GM18870 (cell line): ENCODE measurements at regions not wholly inside any gene's neighbourhood (a gene's known extent, or its start where the extent isn't known, plus 50 kb on each side); places are given as distances from the start of the nearest gene placed in this dataset.
"Not testable (repeated sequence)": the region's sequence is repeated elsewhere in the genome, so short reads cannot be mapped to it uniquely, and the experiment has no call there.

Experiments
- ATAC-seq: cut with Tn5 transposase; IDR thresholded peaks from one replicate; pipeline ENCODE4 v1.9.1; 2021; ENCODE audit warnings: moderate library complexity; ENCODE audit not compliant: unreplicated experiment

GRCh38 chr17:5896215-5896614 lies 174.0 kb upstream of the WSCD1 start:
- no peak for ATAC-seq

- ATAC-seq = no peak
Measured at GRCh38 chr17:5897275-5897911, 172.8 kb upstream of the WSCD1 start.

- not testable (repeated sequence) for ATAC-seq
Measured at GRCh38 chr17:5897981-5898380, 172.2 kb upstream of the WSCD1 start.

GRCh38 chr17:5898406-5898805 lies 171.8 kb upstream of the WSCD1 start:
- ATAC-seq = no peak

GRCh38 chr17:5899496-5900195 lies 170.5 kb upstream of the WSCD1 start:
- no peak for ATAC-seq

GRCh38 chr17:5901731-5902130 lies 168.4 kb upstream of the WSCD1 start:
- ATAC-seq = no peak

GRCh38 chr17:5902181-5903140 lies 167.7 kb upstream of the WSCD1 start:
- no peak for ATAC-seq

- no peak for ATAC-seq
Measured at GRCh38 chr17:5911919-5912318, 158.3 kb upstream of the WSCD1 start.

GRCh38 chr17:5913032-5913531 lies 157.1 kb upstream of the WSCD1 start:
- no peak for ATAC-seq

GRCh38 chr17:5913641-5914040 lies 156.5 kb upstream of the WSCD1 start:
- ATAC-seq = no peak

- ATAC-seq = no peak
Measured at GRCh38 chr17:5915337-5915736, 154.8 kb upstream of the WSCD1 start.

GRCh38 chr17:5919089-5919488 lies 151.1 kb upstream of the WSCD1 start:
- no peak for ATAC-seq

GRCh38 chr17:5921512-5922282 lies 148.5 kb upstream of the WSCD1 start:
- ATAC-seq = no peak

- ATAC-seq = no peak
Measured at GRCh38 chr17:5922476-5922875, 147.7 kb upstream of the WSCD1 start.

- no peak for ATAC-seq
Measured at GRCh38 chr17:5929721-5930120, 140.5 kb upstream of the WSCD1 start.

- not testable (repeated sequence) for ATAC-seq
Measured at GRCh38 chr17:5930555-5930954, 139.6 kb upstream of the WSCD1 start.

- ATAC-seq = no peak
Measured at GRCh38 chr17:5931616-5932015, 138.6 kb upstream of the WSCD1 start.

GRCh38 chr17:5933430-5933829 lies 136.7 kb upstream of the WSCD1 start:
- ATAC-seq = no peak

- no peak for ATAC-seq
Measured at GRCh38 chr17:5941258-5941657, 128.9 kb upstream of the WSCD1 start.

- ATAC-seq = no peak
Measured at GRCh38 chr17:5942687-5943086, 127.5 kb upstream of the WSCD1 start.

GRCh38 chr17:5943232-5943631 lies 126.9 kb upstream of the WSCD1 start:
- no peak for ATAC-seq
